KMS-11 (cell line): ENCODE measurements at regions not wholly inside any gene's neighbourhood (a gene's known extent, or its start where the extent isn't known, plus 50 kb on each side); places are given as distances from the start of the nearest gene placed in this dataset.

Experiments used
- H2AFZ ChIP-seq: fragments of 200-600 bp; sonication (generic); 2 replicates; pipeline ENCODE4 v1.6.1; 2016; ENCODE audit warnings: antibody characterized with exemption, mixed run types, low read depth
- H3K27ac ChIP-seq: fragments of 200-600 bp; sonication (generic); 2 replicates; pipeline ENCODE4 v1.6.1; 2016; ENCODE audit warnings: mild to moderate bottlenecking, mixed run types
- H3K27me3 ChIP-seq: fragments of 200-600 bp; sonication (generic); 2 replicates; pipeline ENCODE4 v1.6.1; 2017; ENCODE audit warnings: mild to moderate bottlenecking, low read depth, mixed run types, moderate library complexity; ENCODE audit not compliant: insufficient read depth
- H3K36me3 ChIP-seq: fragments of 200-600 bp; sonication (generic); 2 replicates; pipeline ENCODE4 v1.6.1; 2017; ENCODE audit warnings: mild to moderate bottlenecking, mixed run types; ENCODE audit not compliant: insufficient read depth
- H3K4me1 ChIP-seq: fragments of 200-600 bp; sonication (generic); 2 replicates; pipeline ENCODE4 v1.6.1; 2016; ENCODE audit warnings: mild to moderate bottlenecking, low read depth, mixed run types; ENCODE audit not compliant: poor library complexity, severe bottlenecking
- H3K4me2 ChIP-seq: fragments of 200-600 bp; sonication (generic); 2 replicates; pipeline ENCODE4 v1.7.0; 2016; ENCODE audit warnings: mild to moderate bottlenecking, mixed run types
- H3K4me3 ChIP-seq: fragments of 200-600 bp; sonication (generic); IDR thresholded peaks from 2 replicates; pipeline ENCODE4 v1.6.1; 2017; ENCODE audit warnings: low read depth, low read length, mixed read lengths; ENCODE audit not compliant: insufficient read depth
- H3K79me2 ChIP-seq: fragments of 200-600 bp; sonication (generic); 2 replicates; pipeline ENCODE4 v1.6.1; 2016; ENCODE audit warnings: low read depth, mixed run types; ENCODE audit not compliant: insufficient read depth
- H3K9ac ChIP-seq: fragments of 200-600 bp; sonication (generic); 2 replicates; pipeline ENCODE4 v1.6.1; 2016; ENCODE audit warnings: mild to moderate bottlenecking, mixed run types
- H4K20me1 ChIP-seq: fragments of 200-600 bp; sonication (generic); 2 replicates; pipeline ENCODE4 v1.6.1; 2016; ENCODE audit warnings: mild to moderate bottlenecking, mixed run types; ENCODE audit not compliant: insufficient read depth
- CTCF ChIP-seq: fragments of 200-600 bp; sonication (generic); conservative IDR thresholded peaks from 2 replicates; pipeline ENCODE4 v1.6.1; 2017; ENCODE audit warnings: low read depth, mild to moderate bottlenecking, antibody characterized with exemption, low read length, moderate library complexity, mixed read lengths

- H3K4me3 ChIP-seq: no peak overlapping the region
- no peaks in the 10 kb centered on the region for H3K36me3 ChIP-seq
- no peak overlapping the region for H3K27ac ChIP-seq
- no peaks in the 10 kb centered on the region for H3K4me1 ChIP-seq
- H3K79me2 ChIP-seq: no peaks in the 10 kb centered on the region
- no peak overlapping the region for H2AFZ ChIP-seq
- H3K9ac ChIP-seq: no peak overlapping the region
- H4K20me1 ChIP-seq: no peaks in the 10 kb centered on the region
- no peaks in the 10 kb centered on the region for H3K27me3 ChIP-seq
- no peak for TF ChIP-seq CTCF
- no peak overlapping the region for H3K4me2 ChIP-seq
Measured at GRCh38 chr16:82252582-82252981, 82.6 kb upstream of the MPHOSPH6 start.

GRCh38 chr16:82248677-82249076 is 78.7 kb upstream of the MPHOSPH6 start:
- Histone ChIP-seq H3K27ac (no peak overlapping the region), H3K4me3 (no peak overlapping the region), H4K20me1 (no peaks in the 10 kb centered on the region), H3K36me3 (no peaks in the 10 kb centered on the region), H3K4me2 (no peak overlapping the region), H3K4me1 (no peaks in the 10 kb centered on the region), H3K79me2 (no peaks in the 10 kb centered on the region), H2AFZ (no peak overlapping the region), H3K27me3 (no peaks in the 10 kb centered on the region), H3K9ac (no peak overlapping the region)
- TF ChIP-seq CTCF: no peak

DNA sequence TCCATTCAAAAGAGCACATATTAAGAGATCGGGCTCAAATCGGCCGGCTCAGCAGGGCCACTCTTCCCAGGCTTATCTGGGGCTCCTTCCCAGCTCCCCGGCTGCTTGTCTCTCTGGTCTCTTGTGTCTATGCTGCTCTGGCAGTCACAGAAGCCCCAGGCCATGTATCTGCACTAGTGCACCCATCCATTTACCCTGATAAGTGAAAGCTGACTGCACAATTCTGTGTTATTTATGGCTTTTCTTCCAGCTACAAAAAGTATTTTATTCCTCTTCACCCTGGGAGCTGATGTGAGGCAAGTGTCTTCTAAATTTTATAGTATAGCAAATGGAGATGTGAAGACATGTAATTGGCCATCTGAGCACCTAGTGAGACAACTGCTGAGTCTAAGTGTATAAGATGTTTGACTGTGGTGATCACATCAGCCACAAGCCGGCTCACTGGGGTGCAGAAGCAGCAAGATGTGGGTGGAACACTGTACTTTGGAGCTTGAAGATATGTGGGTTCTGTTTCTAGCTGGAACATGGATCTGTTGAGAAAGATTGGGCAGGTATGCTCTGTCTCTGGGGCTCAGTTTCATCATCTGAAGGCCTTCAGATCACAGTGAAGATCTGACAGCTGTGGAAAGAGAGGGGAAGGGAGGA is 78.1 kb upstream of the MPHOSPH6 start:
- Histone ChIP-seq H3K4me2 (no peak overlapping the region), H4K20me1 (no peaks in the 10 kb centered on the region), H3K4me3 (no peak overlapping the region), H3K79me2 (no peaks in the 10 kb centered on the region), H3K9ac (no peak overlapping the region), H3K27ac (no peak overlapping the region), H3K4me1 (no peaks in the 10 kb centered on the region), H2AFZ (no peak overlapping the region), H3K27me3 (no peaks in the 10 kb centered on the region), H3K36me3 (no peaks in the 10 kb centered on the region)
- TF ChIP-seq CTCF: no peak

DNA sequence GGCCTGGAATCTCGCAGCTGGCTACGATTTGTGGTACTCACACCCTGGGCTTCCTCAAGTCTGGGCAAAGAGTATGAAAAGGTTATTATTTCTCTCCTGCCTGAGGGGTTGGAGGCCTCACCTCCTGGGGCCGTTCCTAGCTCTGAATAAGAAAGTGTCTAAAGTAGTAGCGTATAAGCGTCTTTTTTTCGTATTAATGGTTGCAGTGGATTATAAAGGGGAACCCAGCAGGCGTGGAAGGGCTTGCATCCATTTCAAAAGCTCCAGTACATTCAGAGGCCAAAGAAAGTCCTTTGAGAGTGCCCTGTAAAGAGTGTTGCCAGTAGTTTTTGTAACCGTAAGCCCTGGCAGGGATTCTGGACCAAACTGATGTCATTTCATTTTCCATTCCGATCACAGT is 72.2 kb upstream of the MPHOSPH6 start:
- Histone ChIP-seq H3K4me2 (no peak overlapping the region), H4K20me1 (no peaks in the 10 kb centered on the region), H3K4me3 (no peak overlapping the region), H3K27me3 (no peaks in the 10 kb centered on the region), H3K27ac (no peak overlapping the region), H3K36me3 (no peaks in the 10 kb centered on the region), H3K9ac (no peak overlapping the region), H2AFZ (no peak overlapping the region), H3K4me1 (no peaks in the 10 kb centered on the region), H3K79me2 (no peaks in the 10 kb centered on the region)
- no peak for TF ChIP-seq CTCF
